H1 (cell line): ENCODE measurements at regions not wholly inside any gene's neighbourhood (a gene's known extent, or its start where the extent isn't known, plus 50 kb on each side); places are given as distances from the start of the nearest gene placed in this dataset.

Experiments used
- CTCF ChIA-PET: fragments of 300-600 bp; sonication (Branson Sonifier 250); formaldehyde crosslinking; loops from one replicate; lab custom pipeline; 2021; ENCODE audit not compliant: partially characterized antibody; lab: Charles Lee
- POLR2A ChIA-PET: fragments of 300-600 bp; sonication (Branson Sonifier 250); formaldehyde crosslinking; loops from one replicate; lab custom pipeline; 2021; ENCODE audit warnings: inconsistent platforms; ENCODE audit not compliant: partially characterized antibody; lab: Charles Lee
- DNase-seq, 2 experiments: peaks; one replicate each; pipeline versions ENCODE4 v3.0.0 to v3.0.0-alpha.2; 2010 to 2022; ENCODE audit warnings: low spot score in 2 of 2, low read depth in 1 of 2, mixed read lengths in 1 of 2
- FAIRE-seq: peaks from 2 replicates; lab custom pipeline; 2011; peaks lifted over from hg19 to GRCh38; lab: Jason Lieb, UNC
- H2AFZ ChIP-seq: 2 replicates; pipeline ENCODE4 v1.8.1; 2012; ENCODE audit warnings: low read length, inconsistent platforms
- H2AK5ac ChIP-seq: 2 replicates; pipeline ENCODE4 v1.6.1; 2013; ENCODE audit warnings: low read depth, low read length
- H2BK120ac ChIP-seq: replicated peaks from 2 replicates; pipeline ENCODE3; 2013; ENCODE audit warnings: low read depth, low read length, inconsistent platforms
- H2BK12ac ChIP-seq: 2 replicates; pipeline ENCODE4 v1.6.1; 2013; ENCODE audit warnings: low read depth, low read length
- H2BK15ac ChIP-seq: 2 replicates; pipeline ENCODE4 v1.6.1; 2013; ENCODE audit warnings: low read length
- H2BK20ac ChIP-seq: 2 replicates; pipeline ENCODE4 v1.6.1; 2013; ENCODE audit warnings: low read length
- H2BK5ac ChIP-seq: 2 replicates; pipeline ENCODE4 v1.6.1; 2013; ENCODE audit warnings: low read depth, low read length
- H3K14ac ChIP-seq: 2 replicates; pipeline ENCODE4 v1.6.1; 2013; ENCODE audit warnings: inconsistent platforms; ENCODE audit not compliant: insufficient read length
- H3K18ac ChIP-seq: 2 replicates; pipeline ENCODE4 v1.6.1; 2013; ENCODE audit warnings: low read length; ENCODE audit errors: extremely low read depth
- H3K23ac ChIP-seq: 2 replicates; pipeline ENCODE4 v1.6.1; 2013; ENCODE audit warnings: inconsistent platforms; ENCODE audit not compliant: insufficient read length
- H3K23me2 ChIP-seq: 2 replicates; pipeline ENCODE4 v1.6.1; 2013; ENCODE audit warnings: low read depth, low read length
- H3K27ac ChIP-seq: 2 replicates; pipeline ENCODE4 v1.6.1; 2011; ENCODE audit warnings: low read depth, low read length, inconsistent platforms
- H3K27me3 ChIP-seq, 4 experiments: replicated peaks in 1 of 4; 1 replicate in 1 of 4; 2 replicates in 3 of 4; pipeline versions ENCODE4 v1.6.1 to v1.8.1; 2011 to 2013; ENCODE audit warnings: low read length in 3 of 4, mild to moderate bottlenecking in 3 of 4, inconsistent platforms in 2 of 4, mixed read lengths in 2 of 4, moderate library complexity in 1 of 4; ENCODE audit not compliant: control insufficient read depth in 3 of 4, insufficient read depth in 3 of 4; ENCODE audit errors: extremely low read depth in 1 of 4
- H3K36me3 ChIP-seq, 4 experiments: 2 replicates each; pipeline versions ENCODE4 v1.6.1 to v1.8.1; 2011 to 2013; ENCODE audit warnings: mild to moderate bottlenecking in 4 of 4, low read length in 3 of 4, moderate library complexity in 2 of 4, control low read depth in 1 of 4, inconsistent platforms in 1 of 4; ENCODE audit not compliant: insufficient read depth in 4 of 4, control insufficient read depth in 2 of 4
- H3K4ac ChIP-seq: replicated peaks from 2 replicates; pipeline ENCODE3; 2013; ENCODE audit warnings: low read length, low read depth, mixed read lengths, inconsistent platforms; ENCODE audit not compliant: insufficient read length
- H3K4me1 ChIP-seq, 4 experiments: replicated peaks in 1 of 4; 1 replicate in 1 of 4; 2 replicates in 3 of 4; pipeline versions ENCODE4 v1.6.1 to v1.8.1; 2011 to 2013; ENCODE audit warnings: low read length in 3 of 4, inconsistent platforms in 2 of 4, mixed read lengths in 1 of 4; ENCODE audit not compliant: insufficient read depth in 4 of 4, control insufficient read depth in 3 of 4
- H3K4me2 ChIP-seq, 2 experiments: 2 replicates each; pipeline versions ENCODE4 v1.6.1 to v1.8.1; 2011 to 2013; ENCODE audit warnings: low read depth in 2 of 2, low read length in 2 of 2, control low read depth in 1 of 2, inconsistent platforms in 1 of 2, mild to moderate bottlenecking in 1 of 2; ENCODE audit not compliant: insufficient read depth in 1 of 2
- H3K4me3 ChIP-seq, 4 experiments: fragments of 200-600, 300-600 bp in 1 of 4; sonication (generic), shearing (Covaris generic), sonication (Bioruptor Twin) in 1 of 4; 2 replicates each; pipeline versions ENCODE4 v1.5.1 to v1.8.1; 2011 to 2016; ENCODE audit warnings: low read length in 4 of 4, low read depth in 3 of 4, control low read depth in 2 of 4, inconsistent platforms in 2 of 4, mild to moderate bottlenecking in 2 of 4, mixed read lengths in 1 of 4, moderate library complexity in 1 of 4; ENCODE audit not compliant: insufficient read depth in 2 of 4; ENCODE audit errors: extremely low read depth in 1 of 4
- H3K56ac ChIP-seq: replicated peaks from 2 replicates; pipeline ENCODE3; 2013; ENCODE audit warnings: low read depth, mild to moderate bottlenecking, mixed read lengths, low read length, inconsistent platforms; ENCODE audit not compliant: insufficient read length
- H3K79me1 ChIP-seq: 2 replicates; pipeline ENCODE4 v1.6.1; 2013; ENCODE audit warnings: low read depth, low read length, control low read depth
- H3K79me2 ChIP-seq, 2 experiments: 2 replicates each; pipeline versions ENCODE4 v1.6.1 to v1.8.1; 2012 to 2013; ENCODE audit warnings: low read length in 2 of 2, mild to moderate bottlenecking in 2 of 2, inconsistent platforms in 1 of 2; ENCODE audit not compliant: insufficient read depth in 2 of 2, control insufficient read depth in 1 of 2
- H3K9ac ChIP-seq, 4 experiments: replicated peaks in 1 of 4; 1 replicate in 1 of 4; 2 replicates in 3 of 4; pipeline versions ENCODE4 v1.6.1 to v1.8.1; 2011 to 2013; ENCODE audit warnings: low read depth in 3 of 4, low read length in 3 of 4, control low read depth in 2 of 4, mild to moderate bottlenecking in 2 of 4, moderate library complexity in 2 of 4, inconsistent platforms in 1 of 4; ENCODE audit errors: extremely low read depth in 1 of 4
- H3K9me3 ChIP-seq, 2 experiments: 2 replicates each; pipeline versions ENCODE4 v1.6.1 to v1.8.1; 2012 to 2013; ENCODE audit warnings: mild to moderate bottlenecking in 2 of 2, moderate library complexity in 2 of 2, control low read depth in 1 of 2, inconsistent platforms in 1 of 2, low read depth in 1 of 2, low read length in 1 of 2, mixed read lengths in 1 of 2; ENCODE audit not compliant: insufficient read depth in 2 of 2
- H4K20me1 ChIP-seq, 2 experiments: replicated peaks in 1 of 2; 2 replicates each; pipeline versions ENCODE3 to v1.8.1; 2011 to 2013; ENCODE audit warnings: inconsistent platforms in 2 of 2, low read length in 2 of 2, mild to moderate bottlenecking in 1 of 2; ENCODE audit not compliant: insufficient read depth in 2 of 2, control insufficient read depth in 1 of 2
- H4K5ac ChIP-seq: 2 replicates; pipeline ENCODE4 v1.6.1; 2013; ENCODE audit warnings: low read length, low read depth, mixed read lengths, inconsistent platforms; ENCODE audit not compliant: insufficient read length
- H4K8ac ChIP-seq: 2 replicates; pipeline ENCODE4 v1.8.0; 2013; ENCODE audit warnings: mild to moderate bottlenecking, moderate library complexity, low read length, inconsistent platforms; ENCODE audit not compliant: insufficient read depth; ENCODE audit errors: extremely low read depth
- H4K91ac ChIP-seq: replicated peaks from 2 replicates; pipeline ENCODE3; 2013; ENCODE audit warnings: low read length, mixed read lengths, inconsistent platforms; ENCODE audit not compliant: insufficient read length
- BACH1 ChIP-seq: IDR thresholded peaks from 2 replicates; pipeline ENCODE4 v1.6.1; 2012; ENCODE audit warnings: low read length, improper control_type of control experiment
- CBX8 ChIP-seq: fragments of 300-800, 300-1000 bp; sonication (generic); IDR thresholded peaks from 2 replicates; pipeline ENCODE4 v1.7.1; 2016; ENCODE audit warnings: low read depth, low read length, borderline replicate concordance
- GABPA ChIP-seq: IDR thresholded peaks from 2 replicates; pipeline ENCODE4 v1.6.1; 2011; ENCODE audit warnings: mild to moderate bottlenecking, low read length, moderate library complexity, borderline replicate concordance; ENCODE audit not compliant: insufficient read depth
- RAD21 ChIP-seq, 2 experiments: IDR thresholded peaks in 1 of 2; conservative IDR thresholded peaks in 1 of 2; 2 replicates each; pipeline ENCODE4 v1.6.1; 2011; ENCODE audit warnings: low read depth in 2 of 2, low read length in 2 of 2, improper control_type of control experiment in 1 of 2, inconsistent platforms in 1 of 2, mild to moderate bottlenecking in 1 of 2, moderate library complexity in 1 of 2
- RBBP5 ChIP-seq: IDR thresholded peaks from 2 replicates; pipeline ENCODE4 v1.7.1; 2012; ENCODE audit warnings: low read depth, mild to moderate bottlenecking, inconsistent platforms, low read length, moderate library complexity, borderline replicate concordance
- RNF2 ChIP-seq: fragments of 200-900, 300-1000 bp; sonication (generic); IDR thresholded peaks from 2 replicates; pipeline ENCODE4 v1.7.1; 2016; ENCODE audit warnings: borderline replicate concordance, low read depth, mild to moderate bottlenecking, antibody characterized with exemption, low read length; ENCODE audit not compliant: poor library complexity, severe bottlenecking; ENCODE audit errors: missing control alignments
- WGBS, 2 experiments: shearing (Covaris generic) in 1 of 2; methylation state at CpG; one replicate each; pipeline versions ENCODE4 v1.1.6 to v1.1.7; 2013 to 2015; ENCODE audit warnings: low lambda C conversion rate in 2 of 2, mixed read lengths in 2 of 2, inconsistent platforms in 1 of 2, low coverage in 1 of 2, missing lambda C conversion rate in 1 of 2; ENCODE audit not compliant: insufficient replicate concordance in 2 of 2, insufficient coverage in 1 of 2, insufficient read length in 1 of 2; ENCODE audit errors: extremely low coverage in 1 of 2, missing lambda C conversion rate in 1 of 2; 5-methylcytosine and 5-hydroxymethylcytosine counted together

GRCh38 chr1:193476748-193477147 is 290.3 kb upstream of the B3GALT2 start:
- no peak overlapping the region for H3K14ac ChIP-seq
- FAIRE-seq, result no peak
- H3K79me1 ChIP-seq, result no peaks in the 10 kb centered on the region
- H3K4me1 ChIP-seq, result no peaks in the 10 kb centered on the region
- TF ChIP-seq RBBP5 (no peak), RAD21 (IDR thresholded peaks at IDR 0.05 in 1 of 2, conservative IDR thresholded peaks at IDR 0.05 in 1 of 2; ENCODE audit: low read depth in 2 of 2, low read length in 2 of 2) (no peak), RNF2 (no peak), GABPA (no peak), BACH1 (no peak), CBX8 (no peak)
- H2BK15ac ChIP-seq, result no peak overlapping the region
- H4K8ac ChIP-seq, result no peak overlapping the region
- H3K56ac ChIP-seq, result no peak overlapping the region
- H2BK5ac ChIP-seq, result no peak overlapping the region
- no peaks in the 10 kb centered on the region for H3K23me2 ChIP-seq
- no peak overlapping the region for H2AFZ ChIP-seq
- H2AK5ac ChIP-seq, result no peak overlapping the region
- H3K18ac ChIP-seq, result no peak overlapping the region
- H2BK20ac ChIP-seq, result no peak overlapping the region
- no peak for DNase-seq
- no peaks in the 10 kb centered on the region for H3K9me3 ChIP-seq
- H2BK12ac ChIP-seq, result no peak overlapping the region
- H3K23ac ChIP-seq, result no peak overlapping the region
- H3K27ac ChIP-seq, result no peak overlapping the region
- H3K27me3 ChIP-seq, result no peaks in the 10 kb centered on the region
- no peak overlapping the region for H3K4ac ChIP-seq
- no peaks in the 10 kb centered on the region for H4K20me1 ChIP-seq
- ChIA-PET CTCF (no interaction called here), POLR2A (no interaction called here)
- no peaks in the 10 kb centered on the region; a peak in 1 of 8 replicates for H3K36me3 ChIP-seq
- no peak overlapping the region for H4K91ac ChIP-seq
- no peak overlapping the region for H3K4me3 ChIP-seq
- no peak overlapping the region for H2BK120ac ChIP-seq
- 91% methylated on average over 6 of the region's 6 CpGs; no CpG with 5 or more reads in 1 of the 2 experiments for WGBS, 2 experiments
- H3K79me2 ChIP-seq, result no peaks in the 10 kb centered on the region
- no peak overlapping the region for H3K9ac ChIP-seq
- H4K5ac ChIP-seq, result no peak overlapping the region
- H3K4me2 ChIP-seq, result no peak overlapping the region
